SK-N-SH (cell line): ENCODE measurements at regions not wholly inside any gene's neighbourhood (a gene's known extent, or its start where the extent isn't known, plus 50 kb on each side); places are given as distances from the start of the nearest gene placed in this dataset.

Experiments used
- CTCF ChIA-PET: fragments of 300-600, 350-600 bp; formaldehyde crosslinking; extraction: SDS; loops from one replicate; lab custom pipeline; 2021; lab: Yijun Ruan, JAX
- POLR2A ChIA-PET: fragments of 350-600 bp; sonication (Branson Sonifier 250); formaldehyde crosslinking; extraction: SDS; loops from one replicate; lab custom pipeline; 2020; ENCODE audit warnings: antibody characterized with exemption, inconsistent platforms; lab: Yijun Ruan, JAX
- DNase-seq: peaks from one replicate; pipeline ENCODE4 v3.0.0; 2012
- H2AFZ ChIP-seq: fragments of 200-600 bp; sonication (generic); 2 replicates; pipeline ENCODE4 v1.8.1; 2016; ENCODE audit warnings: antibody characterized with exemption, mild to moderate bottlenecking, low read depth
- H3F3A ChIP-seq: fragments of 200-600 bp; sonication (generic); replicated peaks from 2 replicates; pipeline ENCODE3; 2016; ENCODE audit warnings: antibody characterized with exemption, mild to moderate bottlenecking; ENCODE audit not compliant: insufficient read depth
- H3K27ac ChIP-seq, 2 experiments: fragments of 200-500 bp in 1 of 2; fragments of 200-600 bp in 1 of 2; sonication (Bioruptor generic) in 1 of 2; sonication (generic), shearing (Covaris generic) in 1 of 2; 2 replicates each; pipeline versions ENCODE4 v1.5.1 to v1.6.1; 2014 to 2016; ENCODE audit warnings: low read depth in 2 of 2, inconsistent platforms in 1 of 2, low read length in 1 of 2, mild to moderate bottlenecking in 1 of 2, mixed read lengths in 1 of 2
- H3K27me3 ChIP-seq: fragments of 200-600 bp; sonication (generic), shearing (Covaris generic); 2 replicates; pipeline ENCODE4 v1.6.1; 2016; ENCODE audit warnings: mixed run types; ENCODE audit not compliant: insufficient read depth
- H3K36me3 ChIP-seq, 2 experiments: fragments of 200-500 bp in 1 of 2; fragments of 200-600 bp in 1 of 2; sonication (Bioruptor generic) in 1 of 2; sonication (generic) in 1 of 2; replicated peaks in 1 of 2; 2 replicates each; pipeline versions ENCODE3 to v1.5.1; 2014 to 2016; ENCODE audit warnings: low read length in 1 of 2, mild to moderate bottlenecking in 1 of 2; ENCODE audit not compliant: insufficient read depth in 2 of 2, control insufficient read depth in 1 of 2
- H3K4me1 ChIP-seq, 2 experiments: fragments of 200-500 bp in 1 of 2; fragments of 200-600 bp in 1 of 2; sonication (Bioruptor generic) in 1 of 2; sonication (generic), shearing (Covaris generic) in 1 of 2; 2 replicates each; pipeline versions ENCODE4 v1.5.1 to v1.6.1; 2014 to 2016; ENCODE audit warnings: low read depth in 1 of 2, low read length in 1 of 2, mixed run types in 1 of 2; ENCODE audit not compliant: insufficient read depth in 2 of 2, control insufficient read depth in 1 of 2
- H3K4me2 ChIP-seq: fragments of 200-600 bp; sonication (generic), shearing (Covaris generic); 2 replicates; pipeline ENCODE4 v1.6.1; 2017; ENCODE audit warnings: mixed run types
- H3K4me3 ChIP-seq, 2 experiments: fragments of 200-500 bp in 1 of 2; fragments of 200-600 bp in 1 of 2; sonication (Bioruptor generic) in 1 of 2; sonication (generic), shearing (Covaris generic) in 1 of 2; 2 replicates each; pipeline versions ENCODE4 v1.5.1 to v1.8.1; 2014 to 2016; ENCODE audit warnings: low read depth in 2 of 2, inconsistent platforms in 1 of 2, low read length in 1 of 2, mild to moderate bottlenecking in 1 of 2, mixed read lengths in 1 of 2, moderate library complexity in 1 of 2
- H3K79me2 ChIP-seq: fragments of 200-600 bp; sonication (generic); 2 replicates; pipeline ENCODE4 v1.8.1; 2017; ENCODE audit warnings: mild to moderate bottlenecking; ENCODE audit not compliant: insufficient read depth
- H3K9ac ChIP-seq: fragments of 200-600 bp; sonication (generic); 2 replicates; pipeline ENCODE4 v1.6.1; 2017; ENCODE audit warnings: mixed run types
- H3K9me2 ChIP-seq: fragments of 200-600 bp; sonication (generic); 2 replicates; pipeline ENCODE4 v1.6.1; 2017; ENCODE audit warnings: mixed run types
- H3K9me3 ChIP-seq: fragments of 200-600 bp; sonication (generic); 2 replicates; pipeline ENCODE4 v1.6.1; 2017; ENCODE audit warnings: mixed run types, mild to moderate bottlenecking, moderate library complexity
- H4K20me1 ChIP-seq: fragments of 200-600 bp; sonication (generic); 2 replicates; pipeline ENCODE4 v1.6.1; 2017; ENCODE audit warnings: mild to moderate bottlenecking, mixed run types; ENCODE audit not compliant: insufficient read depth
- ELF1 ChIP-seq: IDR thresholded peaks from 2 replicates; pipeline ENCODE4 v1.4.0; 2012
- EP300 ChIP-seq, 2 experiments: IDR thresholded peaks; 2 replicates each; pipeline versions ENCODE4 v1.4.0 to v1.6.1; 2012; ENCODE audit warnings: borderline replicate concordance in 1 of 2, low read depth in 1 of 2, low read length in 1 of 2
- FOSL2 ChIP-seq: IDR thresholded peaks from 2 replicates; pipeline ENCODE4 v1.4.0; 2012; ENCODE audit warnings: low read depth, mild to moderate bottlenecking, moderate library complexity, borderline replicate concordance
- FOXM1 ChIP-seq: IDR thresholded peaks from 2 replicates; pipeline ENCODE4 v1.4.0; 2012; ENCODE audit warnings: low read depth, mild to moderate bottlenecking
- GATA2 ChIP-seq: sonication (generic); formaldehyde crosslinking; IDR thresholded peaks from 2 replicates; pipeline ENCODE4 v1.5.0; 2020; ENCODE audit warnings: mild to moderate bottlenecking, missing genetic modification reagents
- NFIC ChIP-seq: IDR thresholded peaks from 2 replicates; pipeline ENCODE4 v1.4.0; 2012; ENCODE audit warnings: borderline replicate concordance
- RAD21 ChIP-seq: IDR thresholded peaks from 2 replicates; pipeline ENCODE4 v1.6.1; 2012; ENCODE audit warnings: mild to moderate bottlenecking, low read length
- SIN3A ChIP-seq: IDR thresholded peaks from 2 replicates; pipeline ENCODE4 v1.6.1; 2012; ENCODE audit warnings: low read depth, mild to moderate bottlenecking, low read length, moderate library complexity, borderline replicate concordance
- TAF1 ChIP-seq: IDR thresholded peaks from 2 replicates; pipeline ENCODE4 v1.6.1; 2012; ENCODE audit warnings: low read depth, mild to moderate bottlenecking, low read length, moderate library complexity, borderline replicate concordance
- TCF12 ChIP-seq: IDR thresholded peaks from 2 replicates; pipeline ENCODE4 v1.4.0; 2012
- TEAD4 ChIP-seq: IDR thresholded peaks from 2 replicates; pipeline ENCODE4 v1.4.0; 2012; ENCODE audit warnings: mild to moderate bottlenecking, borderline replicate concordance; ENCODE audit not compliant: insufficient read depth
- WGBS: methylation state at CpG from one replicate; pipeline ENCODE4 v1.1.6; 2017; ENCODE audit warnings: low lambda C conversion rate; 5-methylcytosine and 5-hydroxymethylcytosine counted together
- TF ChIP-seq, protein P1 (sequence below): fragments of 150-350 bp; IDR thresholded peaks from 2 replicates; pipeline ENCODE4 v1.6.1; 2017; ENCODE audit warnings: antibody characterized with exemption, low read length, low read depth, borderline replicate concordance
- TF ChIP-seq, protein P2 (sequence below): fragments of 200-600 bp; sonication (generic); IDR thresholded peaks from 2 replicates; pipeline ENCODE4 v1.6.1; 2017; ENCODE audit warnings: antibody characterized with exemption, mild to moderate bottlenecking, moderate library complexity
- TF ChIP-seq, protein P3 (sequence below): IDR thresholded peaks from 2 replicates; pipeline ENCODE4 v1.4.0; 2012; ENCODE audit warnings: low read depth, borderline replicate concordance
- TF ChIP-seq, protein P4 (sequence below): IDR thresholded peaks from 2 replicates; pipeline ENCODE4 v1.4.0; 2012; ENCODE audit warnings: low read depth, borderline replicate concordance

DNA sequence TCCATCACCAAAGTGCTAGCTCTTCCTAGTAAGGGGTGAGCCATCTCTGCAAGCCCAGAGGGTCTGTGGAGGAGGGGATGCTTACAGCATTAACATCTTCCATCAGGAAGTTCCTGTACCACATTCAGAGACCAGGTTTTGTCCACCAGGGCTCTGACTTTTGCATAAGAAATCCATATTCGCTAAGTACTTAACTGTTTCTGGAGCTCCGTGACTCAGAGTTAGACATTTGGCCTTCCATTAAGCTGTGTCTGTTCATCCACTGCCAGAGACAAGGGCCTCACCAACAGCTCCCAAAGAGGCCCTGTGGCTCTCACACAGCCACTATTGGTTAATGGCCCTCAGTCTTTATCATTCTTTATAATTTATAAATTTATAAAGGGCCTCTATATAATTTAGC is 144.6 kb downstream of the ADAMTS15 start:
- no peak overlapping the region for H2AFZ ChIP-seq
- no peaks in the 10 kb centered on the region for H3K9me2 ChIP-seq
- no peak overlapping the region for H3K9ac ChIP-seq
- H3K4me1 ChIP-seq, result no peaks in the 10 kb centered on the region; a peak in 1 of 4 replicates
- 84% methylated on average over 2 of the region's 2 CpGs for WGBS
- H3K9me3 ChIP-seq, result no peaks in the 10 kb centered on the region
- CTCF ChIA-PET, result no interaction called here
- H3K36me3 ChIP-seq, result no peaks in the 10 kb centered on the region
- H3K79me2 ChIP-seq, result no peaks in the 10 kb centered on the region
- H3K27ac ChIP-seq, result no peak overlapping the region
- H3F3A ChIP-seq, result no peaks in the 10 kb centered on the region
- POLR2A ChIA-PET, result no interaction called here
- TF ChIP-seq TAF1, result no peak
- no peak for TF ChIP-seq SIN3A
- TF ChIP-seq, protein P1, sequence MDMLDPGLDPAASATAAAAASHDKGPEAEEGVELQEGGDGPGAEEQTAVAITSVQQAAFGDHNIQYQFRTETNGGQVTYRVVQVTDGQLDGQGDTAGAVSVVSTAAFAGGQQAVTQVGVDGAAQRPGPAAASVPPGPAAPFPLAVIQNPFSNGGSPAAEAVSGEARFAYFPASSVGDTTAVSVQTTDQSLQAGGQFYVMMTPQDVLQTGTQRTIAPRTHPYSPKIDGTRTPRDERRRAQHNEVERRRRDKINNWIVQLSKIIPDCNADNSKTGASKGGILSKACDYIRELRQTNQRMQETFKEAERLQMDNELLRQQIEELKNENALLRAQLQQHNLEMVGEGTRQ, result no peak
- no peak for TF ChIP-seq FOSL2
- TF ChIP-seq, protein P2, sequence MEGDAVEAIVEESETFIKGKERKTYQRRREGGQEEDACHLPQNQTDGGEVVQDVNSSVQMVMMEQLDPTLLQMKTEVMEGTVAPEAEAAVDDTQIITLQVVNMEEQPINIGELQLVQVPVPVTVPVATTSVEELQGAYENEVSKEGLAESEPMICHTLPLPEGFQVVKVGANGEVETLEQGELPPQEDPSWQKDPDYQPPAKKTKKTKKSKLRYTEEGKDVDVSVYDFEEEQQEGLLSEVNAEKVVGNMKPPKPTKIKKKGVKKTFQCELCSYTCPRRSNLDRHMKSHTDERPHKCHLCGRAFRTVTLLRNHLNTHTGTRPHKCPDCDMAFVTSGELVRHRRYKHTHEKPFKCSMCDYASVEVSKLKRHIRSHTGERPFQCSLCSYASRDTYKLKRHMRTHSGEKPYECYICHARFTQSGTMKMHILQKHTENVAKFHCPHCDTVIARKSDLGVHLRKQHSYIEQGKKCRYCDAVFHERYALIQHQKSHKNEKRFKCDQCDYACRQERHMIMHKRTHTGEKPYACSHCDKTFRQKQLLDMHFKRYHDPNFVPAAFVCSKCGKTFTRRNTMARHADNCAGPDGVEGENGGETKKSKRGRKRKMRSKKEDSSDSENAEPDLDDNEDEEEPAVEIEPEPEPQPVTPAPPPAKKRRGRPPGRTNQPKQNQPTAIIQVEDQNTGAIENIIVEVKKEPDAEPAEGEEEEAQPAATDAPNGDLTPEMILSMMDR, result no peak
- no peak for TF ChIP-seq FOXM1
- TF ChIP-seq GATA2 (CRISPR knock-in tag), result no peak
- TF ChIP-seq NFIC, result no peak
- TF ChIP-seq TEAD4, result no peak
- no peak overlapping the region for H3K4me3 ChIP-seq
- H3K27me3 ChIP-seq, result no peaks in the 10 kb centered on the region
- H4K20me1 ChIP-seq, result no peaks in the 10 kb centered on the region
- no peak for DNase-seq
- no peak overlapping the region for H3K4me2 ChIP-seq

DNA sequence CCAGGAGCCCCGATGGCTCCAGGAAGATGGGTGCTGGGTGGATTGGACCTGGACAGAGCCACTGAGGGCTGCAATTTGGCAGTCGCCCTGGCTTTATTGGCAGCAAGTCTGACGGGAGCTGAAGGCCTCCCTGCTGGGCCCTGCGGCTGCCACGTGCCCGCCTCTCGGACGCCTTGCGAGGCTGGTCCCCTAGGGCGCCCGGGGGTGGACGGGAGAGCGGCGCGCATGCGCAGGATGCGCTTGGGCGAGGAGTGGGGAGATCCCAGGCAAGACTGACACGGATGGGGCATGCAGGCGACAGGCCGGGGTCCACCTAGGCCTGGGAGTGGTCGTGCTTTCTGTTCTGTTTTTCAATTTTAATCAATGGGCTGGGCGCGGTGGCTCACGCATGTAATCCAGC is 150.0 kb downstream of the ADAMTS15 start:
- no peak overlapping the region for H3K4me3 ChIP-seq
- ChIA-PET POLR2A (no interaction called here), CTCF (no interaction called here)
- H3K4me1 ChIP-seq, result peaks cover 0 to 6% of the 10 kb centered on the region in 2 experiments; a peak in 1 of 4 replicates
- no peaks in the 10 kb centered on the region for H3K36me3 ChIP-seq
- WGBS, result 85% methylated on average over 5 of the region's 25 CpGs
- no peaks in the 10 kb centered on the region for H3K79me2 ChIP-seq
- H3K9ac ChIP-seq, result no peak overlapping the region
- no peaks in the 10 kb centered on the region for H3K9me2 ChIP-seq
- no peak overlapping the region for H3K4me2 ChIP-seq
- no peak for DNase-seq
- H3K9me3 ChIP-seq, result no peaks in the 10 kb centered on the region
- H3F3A ChIP-seq, result no peaks in the 10 kb centered on the region
- no peak overlapping the region for H2AFZ ChIP-seq
- no peaks in the 10 kb centered on the region for H3K27me3 ChIP-seq
- no peaks in the 10 kb centered on the region for H4K20me1 ChIP-seq
- no peak overlapping the region for H3K27ac ChIP-seq
- TF ChIP-seq RAD21, result no peak
- no peak for TF ChIP-seq EP300 (IDR thresholded peaks at IDR 0.05; ENCODE audit: borderline replicate concordance in 1 of 2, low read depth in 1 of 2, low read length in 1 of 2)
- TF ChIP-seq ELF1, result no peak
- TF ChIP-seq, protein P2, result no peak
- TF ChIP-seq, protein P1, result no peak
- TF ChIP-seq, protein P3, sequence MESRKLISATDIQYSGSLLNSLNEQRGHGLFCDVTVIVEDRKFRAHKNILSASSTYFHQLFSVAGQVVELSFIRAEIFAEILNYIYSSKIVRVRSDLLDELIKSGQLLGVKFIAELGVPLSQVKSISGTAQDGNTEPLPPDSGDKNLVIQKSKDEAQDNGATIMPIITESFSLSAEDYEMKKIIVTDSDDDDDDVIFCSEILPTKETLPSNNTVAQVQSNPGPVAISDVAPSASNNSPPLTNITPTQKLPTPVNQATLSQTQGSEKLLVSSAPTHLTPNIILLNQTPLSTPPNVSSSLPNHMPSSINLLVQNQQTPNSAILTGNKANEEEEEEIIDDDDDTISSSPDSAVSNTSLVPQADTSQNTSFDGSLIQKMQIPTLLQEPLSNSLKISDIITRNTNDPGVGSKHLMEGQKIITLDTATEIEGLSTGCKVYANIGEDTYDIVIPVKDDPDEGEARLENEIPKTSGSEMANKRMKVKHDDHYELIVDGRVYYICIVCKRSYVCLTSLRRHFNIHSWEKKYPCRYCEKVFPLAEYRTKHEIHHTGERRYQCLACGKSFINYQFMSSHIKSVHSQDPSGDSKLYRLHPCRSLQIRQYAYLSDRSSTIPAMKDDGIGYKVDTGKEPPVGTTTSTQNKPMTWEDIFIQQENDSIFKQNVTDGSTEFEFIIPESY, result no peak
- TF ChIP-seq, protein P4, sequence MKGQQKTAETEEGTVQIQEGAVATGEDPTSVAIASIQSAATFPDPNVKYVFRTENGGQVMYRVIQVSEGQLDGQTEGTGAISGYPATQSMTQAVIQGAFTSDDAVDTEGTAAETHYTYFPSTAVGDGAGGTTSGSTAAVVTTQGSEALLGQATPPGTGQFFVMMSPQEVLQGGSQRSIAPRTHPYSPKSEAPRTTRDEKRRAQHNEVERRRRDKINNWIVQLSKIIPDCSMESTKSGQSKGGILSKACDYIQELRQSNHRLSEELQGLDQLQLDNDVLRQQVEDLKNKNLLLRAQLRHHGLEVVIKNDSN, result no peak
- no peak for TF ChIP-seq TCF12
